Upper lobe of right lung (tissue), 1 donor: ENCODE measurements at regions not wholly inside any gene's neighbourhood (a gene's known extent, or its start where the extent isn't known, plus 50 kb on each side); places are given as distances from the start of the nearest gene placed in this dataset.

ENCODE experiments used
- ATAC-seq: fragments of 200-7000 bp; cut with Tn5 transposase; one replicate; pipeline ENCODE4 v1.9.1; 2020; ENCODE audit warnings: mild to moderate bottlenecking, moderate library complexity
- DNase-seq: peaks from one replicate; pipeline ENCODE4 v3.0.0-alpha.2; 2020
- H3K27ac ChIP-seq: fragments of 200-600 bp; one replicate; pipeline ENCODE4 v1.8.0; 2022
- H3K27me3 ChIP-seq: fragments of 200-600 bp; one replicate; pipeline ENCODE4 v1.8.0; 2022; ENCODE audit warnings: mild to moderate bottlenecking
- H3K36me3 ChIP-seq: fragments of 200-600 bp; one replicate; pipeline ENCODE4 v1.8.0; 2022
- H3K4me1 ChIP-seq: fragments of 200-600 bp; one replicate; pipeline ENCODE4 v1.8.0; 2022
- H3K4me3 ChIP-seq: fragments of 200-600 bp; one replicate; pipeline ENCODE4 v1.8.0; 2022; ENCODE audit warnings: mild to moderate bottlenecking
- H3K9me3 ChIP-seq: fragments of 200-600 bp; one replicate; pipeline ENCODE4 v1.8.0; 2022
- CTCF ChIP-seq: fragments of 200-600 bp; IDR thresholded peaks from one replicate; pipeline ENCODE4 v1.8.0; 2022; ENCODE audit warnings: antibody characterized with exemption
- intact Hi-C: fragments of 100-400 bp; cut with DNase I; formaldehyde crosslinking; loops from one replicate; pipeline ENCODE4 v1.11.0; 2022
- donor health status: DM: no; HTN: yes; CAD: no; lungs with severe emphysema.

GRCh38 chr6:103191391-103192093 lies 1668.2 kb downstream of the HACE1 start:
- Histone ChIP-seq H3K4me1 (no peaks in the 10 kb centered on the region), H3K27me3 (no peaks in the 10 kb centered on the region), H3K36me3 (no peaks in the 10 kb centered on the region), H3K27ac (no peak overlapping the region), H3K4me3 (no peak overlapping the region), H3K9me3 (no peaks in the 10 kb centered on the region)
- TF ChIP-seq CTCF: no peak
- DNase-seq (no peak), ATAC-seq (no peak)
- intact Hi-C loops: no loop called here

GRCh38 chr6:103184776-103185175 lies 1674.9 kb downstream of the HACE1 start:
- Histone ChIP-seq H3K9me3 (no peaks in the 10 kb centered on the region), H3K4me1 (no peaks in the 10 kb centered on the region), H3K4me3 (no peak overlapping the region), H3K36me3 (no peaks in the 10 kb centered on the region), H3K27me3 (no peaks in the 10 kb centered on the region), H3K27ac (no peak overlapping the region)
- intact Hi-C loops: no loop called here
- TF ChIP-seq CTCF: no peak
- ATAC-seq (no peak), DNase-seq (no peak)

GRCh38 chr6:103183831-103184411 lies 1675.8 kb downstream of the HACE1 start:
- Histone ChIP-seq H3K4me3 (no peak overlapping the region), H3K36me3 (no peaks in the 10 kb centered on the region), H3K27ac (no peak overlapping the region), H3K9me3 (no peaks in the 10 kb centered on the region), H3K4me1 (no peaks in the 10 kb centered on the region), H3K27me3 (no peaks in the 10 kb centered on the region)
- intact Hi-C loops: no loop called here
- no peak for TF ChIP-seq CTCF
- DNase-seq: no peak
- no peak for ATAC-seq

- Histone ChIP-seq H3K4me1 (no peaks in the 10 kb centered on the region), H3K27me3 (no peaks in the 10 kb centered on the region), H3K36me3 (no peaks in the 10 kb centered on the region), H3K27ac (no peak overlapping the region), H3K9me3 (no peaks in the 10 kb centered on the region), H3K4me3 (no peak overlapping the region)
- intact Hi-C loops: no loop called here
- ATAC-seq (no peak), DNase-seq (no peak)
- TF ChIP-seq CTCF: no peak
These were observed 1681.5 kb downstream of the HACE1 start for GRCh38 chr6:103178193-103178592.

GRCh38 chr6:103177791-103178190 lies 1681.9 kb downstream of the HACE1 start:
- no peaks in the 10 kb centered on the region for H3K9me3 ChIP-seq
- DNase-seq (no peak), ATAC-seq (no peak)
- intact Hi-C loops: no loop called here
- no peak overlapping the region for H3K27ac ChIP-seq
- no peak for TF ChIP-seq CTCF
- no peaks in the 10 kb centered on the region for H3K36me3 ChIP-seq
- H3K4me1 ChIP-seq: no peaks in the 10 kb centered on the region
- H3K27me3 ChIP-seq: no peaks in the 10 kb centered on the region
- no peak overlapping the region for H3K4me3 ChIP-seq
